K562 (cell line): ENCODE measurements at regions not wholly inside any gene's neighbourhood (a gene's known extent, or its start where the extent isn't known, plus 50 kb on each side); places are given as distances from the start of the nearest gene placed in this dataset.

ENCODE experiments used
- ATAC-seq: fragments of 200-7000 bp; cut with Tn5 transposase; 3 replicates; pipeline ENCODE4 v1.9.1; 2020; ENCODE audit warnings: moderate library complexity
- BruUV-seq: library from RNA; stranded (reverse); fragments of 400-500 nt; replicated peaks from 2 replicates; lab custom pipeline; 2021; lab: Mats Ljungman, UMichigan
- CTCF ChIA-PET: fragments of 300-600 bp; formaldehyde crosslinking; extraction: SDS; loops from one replicate; lab custom pipeline; 2021; ENCODE audit warnings: low intra/inter-chr PET ratio; lab: Yijun Ruan, JAX
- POLR2A ChIA-PET: fragments of 300-600, 350-650 bp; sonication (Branson Sonifier 250); formaldehyde crosslinking; extraction: SDS; loops from one replicate; lab custom pipeline; 2021; ENCODE audit warnings: antibody characterized with exemption, inconsistent platforms; lab: Yijun Ruan, JAX
- DNase-seq, 4 experiments: peaks; one replicate each; pipeline versions ENCODE4 v3.0.0 to v3.0.0-alpha.2; 2011 to 2018; ENCODE audit warnings: low spot score in 3 of 4, mixed read lengths in 3 of 4; ENCODE audit errors: extremely low read depth in 1 of 4
- FAIRE-seq: peaks from 2 replicates; lab custom pipeline; 2011; peaks lifted over from hg19 to GRCh38; lab: Jason Lieb, UNC
- H2AFZ ChIP-seq: 2 replicates; pipeline ENCODE4 v1.6.0; 2011; ENCODE audit warnings: low read depth, low read length, control low read depth, inconsistent platforms
- H3K27ac ChIP-seq: fragments of 200-600 bp; 3 replicates; pipeline ENCODE4 v1.8.0; 2011; ENCODE audit warnings: low read depth, mild to moderate bottlenecking, control low read depth, inconsistent platforms, low read length, moderate library complexity, mixed read lengths; ENCODE audit errors: extremely low read depth
- H3K27me3 ChIP-seq, 2 experiments: fragments of 300-600 bp in 1 of 2; 2 replicates in 1 of 2; 3 replicates in 1 of 2; pipeline versions ENCODE4 v1.6.0 to v1.8.0; 2011; ENCODE audit warnings: inconsistent platforms in 2 of 2, low read length in 2 of 2, mild to moderate bottlenecking in 1 of 2, mixed read lengths in 1 of 2, moderate library complexity in 1 of 2; ENCODE audit not compliant: control insufficient read depth in 2 of 2, insufficient read depth in 2 of 2
- H3K36me3 ChIP-seq: fragments of 300-600 bp; 3 replicates; pipeline ENCODE4 v1.8.0; 2011; ENCODE audit warnings: mild to moderate bottlenecking, low read length, inconsistent platforms; ENCODE audit not compliant: control insufficient read depth, insufficient read depth
- H3K4me1 ChIP-seq, 2 experiments: fragments of 200-600 bp in 1 of 2; replicated peaks in 1 of 2; 2 replicates in 1 of 2; 3 replicates in 1 of 2; pipeline versions ENCODE4 v1.5.1 to v1.8.0; 2011; ENCODE audit warnings: inconsistent platforms in 2 of 2, low read length in 2 of 2, mild to moderate bottlenecking in 1 of 2, mixed read lengths in 1 of 2, moderate library complexity in 1 of 2; ENCODE audit not compliant: control insufficient read depth in 2 of 2, insufficient read depth in 2 of 2
- H3K4me2 ChIP-seq: 2 replicates; pipeline ENCODE4 v1.6.1; 2011; ENCODE audit warnings: low read length, control low read depth, inconsistent platforms, mixed read lengths; ENCODE audit not compliant: insufficient read depth
- H3K4me3 ChIP-seq: fragments of 200-600 bp; sonication (generic), shearing (Covaris generic); 2 replicates; pipeline ENCODE4 v1.5.1; 2016; ENCODE audit warnings: control low read depth, inconsistent platforms
- H3K79me2 ChIP-seq: fragments of 200-600 bp; 3 replicates; pipeline ENCODE4 v1.8.0; 2011; ENCODE audit warnings: low read length, inconsistent platforms; ENCODE audit not compliant: control insufficient read depth, insufficient read depth
- H3K9ac ChIP-seq, 2 experiments: 2 replicates each; pipeline versions ENCODE4 v1.6.0 to v1.6.1; 2011; ENCODE audit warnings: low read depth in 2 of 2, low read length in 2 of 2, control low read depth in 1 of 2, inconsistent platforms in 1 of 2, mild to moderate bottlenecking in 1 of 2, mixed read lengths in 1 of 2; ENCODE audit not compliant: insufficient read depth in 1 of 2
- H3K9me1 ChIP-seq: one replicate; pipeline ENCODE4 v1.6.0; 2011; ENCODE audit warnings: inconsistent platforms, mild to moderate bottlenecking, low read length, moderate library complexity; ENCODE audit not compliant: control insufficient read depth, insufficient read depth
- H3K9me3 ChIP-seq: replicated peaks from 2 replicates; pipeline ENCODE4 v1.5.1; 2011; ENCODE audit warnings: low read depth, low read length, inconsistent platforms; ENCODE audit not compliant: control insufficient read depth, insufficient read depth
- H4K20me1 ChIP-seq: replicated peaks from 2 replicates; pipeline ENCODE4 v1.6.1; 2011; ENCODE audit warnings: low read length, inconsistent platforms, mixed read lengths; ENCODE audit not compliant: control insufficient read depth, insufficient read depth
- GABPB1 ChIP-seq: sonication (generic); formaldehyde crosslinking; IDR thresholded peaks from 2 replicates; pipeline ENCODE4 v1.8.0; 2022; ENCODE audit warnings: mild to moderate bottlenecking, missing genetic modification reagents
- HMGN3 ChIP-seq: IDR thresholded peaks from 2 replicates; pipeline ENCODE4 v1.6.1; 2011; ENCODE audit warnings: borderline replicate concordance, low read depth, mild to moderate bottlenecking, mixed read lengths, low read length; ENCODE audit not compliant: insufficient read length; ENCODE audit errors: extremely low read depth
- PHF21A ChIP-seq: fragments of 450-650 bp; IDR thresholded peaks from 2 replicates; pipeline ENCODE4 v1.6.1; 2017; ENCODE audit warnings: low read depth, borderline replicate concordance
- RHOXF2B ChIP-seq: fragments of 250-450 bp; sonication (Bioruptor Pico); conservative IDR thresholded peaks from 2 replicates; pipeline ENCODE4 v1.5.1; 2021
- TAF7 ChIP-seq: fragments of 450-650 bp; IDR thresholded peaks from 2 replicates; pipeline ENCODE4 v1.6.1; 2016; ENCODE audit warnings: missing genetic modification characterization, missing compliant biosample characterization
- TSC22D4 ChIP-seq: fragments of 450-650 bp; IDR thresholded peaks from 2 replicates; pipeline ENCODE4 v1.6.1; 2016; ENCODE audit warnings: missing genetic modification characterization, missing biosample characterization, control low read depth
- U2AF1 ChIP-seq: fragments of 200-400 bp; formaldehyde crosslinking; optimal IDR thresholded peaks from 2 replicates; pipeline ENCODE3; 2017; ENCODE audit warnings: mild to moderate bottlenecking, low read depth, low read length, moderate library complexity
- U2AF2 ChIP-seq: fragments of 200-400 bp; formaldehyde crosslinking; optimal IDR thresholded peaks from 2 replicates; pipeline ENCODE3; 2017; ENCODE audit warnings: low read depth, mild to moderate bottlenecking, low read length
- ZBTB49 ChIP-seq: sonication (generic); formaldehyde crosslinking; IDR thresholded peaks from 2 replicates; pipeline ENCODE4 v1.8.0; 2022; ENCODE audit warnings: missing genetic modification reagents, mild to moderate bottlenecking, borderline replicate concordance
- ZNF395 ChIP-seq: fragments of 200-800 bp; sonication (Bioruptor generic); IDR thresholded peaks from 2 replicates; pipeline ENCODE4 v1.6.1; 2017; ENCODE audit warnings: missing genetic modification characterization, missing compliant biosample characterization
- ZNF431 ChIP-seq: sonication (generic); formaldehyde crosslinking; IDR thresholded peaks from 2 replicates; pipeline ENCODE4 v1.8.0; 2022; ENCODE audit warnings: mild to moderate bottlenecking, missing genetic modification reagents
- ZNF695 ChIP-seq: fragments of 450-650 bp; formaldehyde crosslinking; IDR thresholded peaks from 2 replicates; pipeline ENCODE4 v1.4.0; 2020; ENCODE audit warnings: mild to moderate bottlenecking, moderate library complexity
- ZNF76 ChIP-seq: fragments of 250-450 bp; sonication (Bioruptor Pico); IDR thresholded peaks from 2 replicates; pipeline ENCODE4 v1.4.0; 2020; ENCODE audit warnings: mild to moderate bottlenecking, moderate library complexity, borderline replicate concordance
- WGBS: fragments of 100-300 bp; shearing (Covaris generic); methylation state at CpG from one replicate; pipeline ENCODE4 v1.1.6; 2016; ENCODE audit warnings: low coverage, mixed read lengths; ENCODE audit not compliant: insufficient coverage; ENCODE audit errors: missing lambda C conversion rate; 5-methylcytosine and 5-hydroxymethylcytosine counted together
- in situ Hi-C: fragments of 300-500 bp; cut with MboI; formaldehyde crosslinking; loops from 4 replicates; pipeline ENCODE4 v1.15.0; 2018; ENCODE audit warnings: inconsistent platforms, mixed read lengths
- intact Hi-C: fragments of 100-400 bp; cut with micrococcal nuclease; formaldehyde crosslinking; loops from 2 replicates; pipeline ENCODE4 v1.14.2; 2022

GRCh38 chr13:80160110-80160509, 180.8 kb downstream of the SPRY2 start (continued):
- TF ChIP-seq ZNF76 = no peak
- no peak for TF ChIP-seq ZNF431
- TF ChIP-seq U2AF2 = no peak

GRCh38 chr13:80157261-80157932, 183.5 kb downstream of the SPRY2 start:
- intact Hi-C loops = no loop called here
- Histone ChIP-seq H3K27me3 (no peaks in the 10 kb centered on the region), H3K27ac (no peak overlapping the region), H3K4me3 (no peak overlapping the region), H2AFZ (no peak overlapping the region), H3K79me2 (no peaks in the 10 kb centered on the region), H3K36me3 (no peaks in the 10 kb centered on the region), H3K4me2 (no peak overlapping the region), H3K9me1 (no peaks in the 10 kb centered on the region), H3K4me1 (no peaks in the 10 kb centered on the region), H4K20me1 (no peaks in the 10 kb centered on the region), H3K9me3 (no peaks in the 10 kb centered on the region), H3K9ac (no peak overlapping the region)
- ATAC-seq = no peak
- TF ChIP-seq ZNF395 (CRISPR knock-in tag) = no peak
- no peak for TF ChIP-seq ZBTB49 (CRISPR knock-in tag)
- no peak for TF ChIP-seq GABPB1 (CRISPR knock-in tag)
- TF ChIP-seq RHOXF2B (CRISPR knock-in tag) = no peak
- no peak for TF ChIP-seq HMGN3
- no peak for TF ChIP-seq ZNF431
- TF ChIP-seq PHF21A = no peak
- no peak for TF ChIP-seq TAF7
- TF ChIP-seq U2AF1 = no peak
- TF ChIP-seq TSC22D4 (tag) = no peak
- no peak for TF ChIP-seq ZNF695 (CRISPR knock-in tag)
- POLR2A ChIA-PET = no interaction called here
- in situ Hi-C loops = no loop called here
- DNase-seq = no peak
- whole genome bisulfite sequencing = 0% methylated on average over 3 of the region's 3 CpGs
- BruUV-seq = no TSS peak
- no peak for FAIRE-seq
- CTCF ChIA-PET = no interaction called here
